ENCODE measurements at regions not wholly inside any gene's neighbourhood (a gene's known extent, or its start where the extent isn't known, plus 50 kb on each side); places are given as distances from the start of the nearest gene placed in this dataset.
"Not testable (repeated sequence)": the region's sequence is repeated elsewhere in the genome, so short reads cannot be mapped to it uniquely, and the experiment has no call there.

DNA sequence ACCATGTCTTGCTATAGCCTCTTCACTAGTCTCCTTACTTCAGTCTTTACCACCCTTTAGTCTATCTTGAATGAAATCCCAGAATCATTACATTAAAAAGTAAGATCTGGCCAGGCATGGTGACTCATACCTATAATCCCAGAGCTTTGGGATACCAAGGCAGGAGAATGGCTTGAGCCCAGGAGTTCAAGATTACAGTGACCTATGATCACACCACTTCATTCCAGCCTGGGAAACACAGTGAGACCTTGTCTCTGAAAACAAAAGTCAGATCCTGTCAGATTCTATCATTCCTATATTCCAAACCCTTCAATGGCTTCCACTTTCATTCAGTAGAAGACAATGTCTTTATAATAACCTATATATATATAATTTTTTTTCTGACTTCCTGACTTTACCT lies 237.7 kb downstream of the UBE2NL start:
- not testable (repeated sequence) for DNase-seq; H3K27me3 Mint-ChIP-seq; H3K4me3 Mint-ChIP-seq; H3K9me3 Mint-ChIP-seq; ATAC-seq (ENCODE audit: low read depth in 2 of 2); H3K36me3 Mint-ChIP-seq; H3K4me1 Mint-ChIP-seq
- peak overlapping the region in 1 of 6 donors; percentile 89 for H3K27ac Mint-ChIP-seq

- not testable (repeated sequence) for ATAC-seq (ENCODE audit: low read depth in 2 of 2); H3K4me1 Mint-ChIP-seq; H3K27ac Mint-ChIP-seq; DNase-seq; H3K4me3 Mint-ChIP-seq; H3K36me3 Mint-ChIP-seq; H3K27me3 Mint-ChIP-seq; H3K9me3 Mint-ChIP-seq
Measured at GRCh38 chrX:144127570-144128169, 243.8 kb downstream of the UBE2NL start.

DNA sequence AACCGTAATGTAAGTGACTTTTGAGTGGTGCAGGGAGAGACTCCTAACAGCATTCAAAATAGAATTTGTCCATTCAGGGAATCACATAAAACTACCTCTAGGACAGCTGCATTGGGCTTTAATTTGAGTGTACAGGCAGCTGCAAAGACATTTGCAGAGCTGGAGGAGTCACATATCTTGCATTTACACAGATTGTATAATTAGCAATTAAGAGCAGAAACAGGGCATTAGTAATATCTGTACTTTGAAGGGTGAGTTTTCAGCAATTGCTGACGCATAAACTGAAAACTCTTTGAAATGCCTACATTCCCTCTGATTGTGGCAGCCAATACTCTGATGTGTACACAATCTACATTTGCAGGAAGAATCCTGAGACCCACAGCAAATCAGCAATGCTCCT lies 245.6 kb downstream of the UBE2NL start:
- H3K9me3 Mint-ChIP-seq; H3K4me3 Mint-ChIP-seq; ATAC-seq (ENCODE audit: low read depth in 2 of 2); H3K36me3 Mint-ChIP-seq; H3K27ac Mint-ChIP-seq; H3K4me1 Mint-ChIP-seq; DNase-seq; H3K27me3 Mint-ChIP-seq: not testable (repeated sequence)

DNA sequence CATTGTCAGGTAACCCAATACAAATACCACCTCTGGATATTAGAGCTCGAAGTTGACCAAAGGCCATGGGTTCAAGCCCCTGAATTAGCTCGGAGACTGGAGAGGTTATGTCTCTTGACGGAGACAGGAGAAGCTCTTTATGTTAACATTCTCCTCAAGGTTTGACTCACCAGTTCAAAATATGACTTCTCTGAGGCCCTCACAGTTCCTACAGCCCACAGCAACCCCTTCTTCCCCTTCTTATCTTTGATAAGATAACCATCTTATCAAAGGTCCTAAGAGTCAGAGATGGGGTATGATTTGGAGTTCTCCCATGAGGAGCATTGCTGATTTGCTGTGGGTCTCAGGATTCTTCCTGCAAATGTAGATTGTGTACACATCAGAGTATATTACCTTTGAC lies 246.6 kb downstream of the UBE2NL start:
- H3K27me3 Mint-ChIP-seq; ATAC-seq (ENCODE audit: low read depth in 2 of 2); H3K4me1 Mint-ChIP-seq; H3K9me3 Mint-ChIP-seq; H3K36me3 Mint-ChIP-seq; H3K4me3 Mint-ChIP-seq; DNase-seq; H3K27ac Mint-ChIP-seq: not testable (repeated sequence)

DNA sequence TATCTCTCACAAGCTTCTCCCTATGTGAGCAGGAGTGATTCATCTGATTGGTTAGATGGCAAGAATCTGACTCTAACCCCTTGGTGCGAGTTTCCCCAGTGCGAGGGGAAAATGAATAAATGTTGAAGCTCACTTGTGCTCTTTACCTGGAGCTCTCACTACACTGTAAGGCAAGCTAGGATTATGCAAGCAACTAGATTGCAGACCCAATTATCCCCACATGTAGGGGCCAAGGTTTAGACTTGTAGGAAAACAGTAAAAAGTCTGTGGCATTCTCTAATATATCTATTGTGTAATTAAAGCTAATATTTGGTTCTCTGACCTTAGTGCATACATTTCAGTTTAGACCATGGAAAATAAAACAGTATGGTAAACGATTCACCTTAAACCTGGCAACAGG lies 247.2 kb downstream of the UBE2NL start:
- not testable (repeated sequence) for H3K27me3 Mint-ChIP-seq; H3K4me1 Mint-ChIP-seq; H3K27ac Mint-ChIP-seq; H3K9me3 Mint-ChIP-seq; DNase-seq; ATAC-seq (ENCODE audit: low read depth in 2 of 2); H3K36me3 Mint-ChIP-seq; H3K4me3 Mint-ChIP-seq

DNA sequence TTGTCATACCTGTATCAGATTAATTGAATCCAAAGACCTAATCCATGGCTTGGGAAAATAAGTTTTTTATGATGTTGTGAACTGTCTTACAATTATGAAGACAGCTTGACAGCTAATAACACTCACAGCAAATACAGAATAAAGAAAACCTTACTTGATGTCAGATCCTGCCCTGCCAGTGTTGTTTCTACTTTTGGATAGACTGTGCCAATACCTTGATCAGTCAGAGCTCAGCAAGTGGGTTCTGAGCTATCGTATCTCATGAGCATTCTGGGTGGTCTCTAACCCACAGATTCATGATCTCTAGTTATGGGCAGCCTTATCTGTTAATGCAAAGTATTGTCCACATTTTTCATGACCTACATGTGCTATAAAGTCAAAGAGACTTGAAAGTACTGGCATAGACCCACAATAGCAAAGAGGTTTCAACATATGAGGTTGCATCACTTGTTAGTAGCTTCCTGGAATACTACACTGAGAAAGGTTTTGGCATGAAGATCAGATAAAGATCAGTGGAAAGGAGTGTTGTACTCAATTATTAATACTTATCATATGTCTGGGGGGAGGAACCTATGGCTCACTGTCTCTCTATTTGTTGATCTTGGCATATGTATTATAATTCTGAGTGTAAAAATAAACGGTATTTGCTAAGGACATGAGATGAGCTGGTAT lies 250.7 kb downstream of the UBE2NL start:
- not testable (repeated sequence) for H3K36me3 Mint-ChIP-seq; H3K4me3 Mint-ChIP-seq; H3K27ac Mint-ChIP-seq; H3K9me3 Mint-ChIP-seq; DNase-seq; H3K27me3 Mint-ChIP-seq; H3K4me1 Mint-ChIP-seq; ATAC-seq (ENCODE audit: low read depth in 2 of 2)

GRCh38 chrX:144154474-144154873 lies 270.6 kb downstream of the UBE2NL start:
- not testable (repeated sequence) for H3K36me3 Mint-ChIP-seq; H3K27me3 Mint-ChIP-seq; H3K9me3 Mint-ChIP-seq; ATAC-seq (ENCODE audit: low read depth in 2 of 2); DNase-seq; H3K4me1 Mint-ChIP-seq; H3K27ac Mint-ChIP-seq; H3K4me3 Mint-ChIP-seq

DNA sequence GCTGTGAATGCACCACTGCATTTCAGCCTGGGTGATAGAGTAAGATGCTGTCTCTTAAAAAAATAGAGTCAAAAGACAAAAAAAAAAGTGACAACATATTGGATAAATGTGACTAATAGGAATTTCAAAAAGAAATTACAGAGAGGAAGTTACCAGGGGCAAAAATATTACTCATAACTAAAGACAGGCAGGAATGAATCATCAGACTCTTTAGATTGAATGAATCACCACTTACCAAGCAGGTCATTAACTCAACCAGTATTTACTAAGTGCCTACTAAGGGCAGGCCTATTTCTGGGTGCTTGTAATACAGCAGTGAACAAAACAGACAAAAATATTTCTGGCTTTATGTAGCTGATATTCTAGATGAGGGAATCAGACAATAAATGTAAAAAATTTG lies 301.3 kb downstream of the UBE2NL start:
- not testable (repeated sequence) for H3K36me3 Mint-ChIP-seq; H3K9me3 Mint-ChIP-seq; H3K4me3 Mint-ChIP-seq; ATAC-seq (ENCODE audit: low read depth in 2 of 2); H3K27me3 Mint-ChIP-seq; H3K4me1 Mint-ChIP-seq; DNase-seq; H3K27ac Mint-ChIP-seq

- not testable (repeated sequence) for H3K9me3 Mint-ChIP-seq; H3K27me3 Mint-ChIP-seq; ATAC-seq (ENCODE audit: low read depth in 2 of 2); H3K4me1 Mint-ChIP-seq; H3K36me3 Mint-ChIP-seq; DNase-seq; H3K27ac Mint-ChIP-seq; H3K4me3 Mint-ChIP-seq
Measured at GRCh38 chrX:144188489-144188888, 304.6 kb downstream of the UBE2NL start.

- H3K9me3 Mint-ChIP-seq; H3K36me3 Mint-ChIP-seq; ATAC-seq (ENCODE audit: low read depth in 2 of 2); H3K27me3 Mint-ChIP-seq; H3K27ac Mint-ChIP-seq; H3K4me1 Mint-ChIP-seq; H3K4me3 Mint-ChIP-seq; DNase-seq: not testable (repeated sequence)
Measured at GRCh38 chrX:144197057-144197456, 313.2 kb downstream of the UBE2NL start.

DNA sequence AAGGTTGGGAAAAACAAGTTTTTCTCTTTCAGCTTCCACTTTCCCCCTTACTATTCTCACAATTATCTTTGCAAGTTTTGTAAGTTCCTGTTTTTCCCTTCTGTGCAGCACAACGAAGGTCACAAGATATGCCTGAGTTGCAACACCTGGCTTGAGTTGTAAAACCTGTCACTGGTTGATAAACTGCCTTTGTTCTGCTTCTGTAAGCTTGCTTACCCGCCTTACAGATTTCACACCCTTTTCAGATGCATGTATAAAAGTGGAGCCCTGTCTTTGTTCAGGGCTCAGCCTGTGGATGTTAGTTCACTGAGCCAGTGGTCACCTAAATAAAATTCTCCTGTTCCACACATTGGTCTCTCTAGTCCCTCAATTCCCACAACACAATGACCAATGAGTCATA lies 318.9 kb downstream of the UBE2NL start:
- not testable (repeated sequence) for H3K4me1 Mint-ChIP-seq, DNase-seq, H3K9me3 Mint-ChIP-seq, H3K4me3 Mint-ChIP-seq, H3K36me3 Mint-ChIP-seq, H3K27ac Mint-ChIP-seq, H3K27me3 Mint-ChIP-seq
- ATAC-seq (ENCODE audit: low read depth in 2 of 2): peak; percentile 94 to 96

- H3K36me3 Mint-ChIP-seq; H3K4me3 Mint-ChIP-seq; DNase-seq; ATAC-seq (ENCODE audit: low read depth in 2 of 2); H3K4me1 Mint-ChIP-seq; H3K27ac Mint-ChIP-seq; H3K9me3 Mint-ChIP-seq; H3K27me3 Mint-ChIP-seq: not testable (repeated sequence)
Measured at GRCh38 chrX:144208360-144209024, 324.6 kb downstream of the UBE2NL start.

DNA sequence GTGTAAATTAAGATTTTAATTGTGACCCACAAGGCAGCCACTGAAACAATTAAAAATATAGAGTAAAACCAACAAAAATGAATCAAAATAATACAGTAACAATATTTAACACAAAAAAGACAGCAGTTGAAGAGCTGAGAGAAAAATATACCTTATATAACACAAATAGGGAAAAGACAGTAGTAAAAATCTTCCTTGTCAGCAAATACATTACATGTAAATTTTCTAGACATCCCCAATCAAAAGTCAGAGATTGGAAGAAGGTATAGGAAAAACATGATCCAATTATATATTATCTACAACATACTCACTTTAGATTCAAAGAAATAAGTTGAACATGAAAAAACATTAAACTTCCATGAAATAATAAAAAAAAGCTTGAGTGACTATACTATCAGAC lies 330.8 kb downstream of the UBE2NL start:
- H3K4me3 Mint-ChIP-seq: no peak overlapping the region
- ATAC-seq (ENCODE audit: low read depth in 2 of 2) (no peak), DNase-seq (no peak)
- peaks cover 0 to 6% (median 0%) of the 10 kb centered on the region in 7 donors for H3K9me3 Mint-ChIP-seq
- H3K27me3 Mint-ChIP-seq: no peaks in the 10 kb centered on the region
- H3K4me1 Mint-ChIP-seq: no peaks in the 10 kb centered on the region
- no peak overlapping the region for H3K27ac Mint-ChIP-seq
- H3K36me3 Mint-ChIP-seq: no peaks in the 10 kb centered on the region

- ATAC-seq (ENCODE audit: low read depth in 2 of 2): no peak
- no peak for DNase-seq
- Mint-ChIP-seq H3K27ac (no peak overlapping the region), H3K36me3 (no peaks in the 10 kb centered on the region), H3K27me3 (no peaks in the 10 kb centered on the region), H3K4me3 (no peak overlapping the region), H3K9me3 (peaks cover 0 to 8% (median 0%) of the 10 kb centered on the region in 7 donors), H3K4me1 (no peaks in the 10 kb centered on the region)
Measured at GRCh38 chrX:144219035-144219434, 335.2 kb downstream of the UBE2NL start.

All from naive B cell (primary cell).